WTC11 (cell line): ENCODE measurements at regions not wholly inside any gene's neighbourhood (a gene's known extent, or its start where the extent isn't known, plus 50 kb on each side); places are given as distances from the start of the nearest gene placed in this dataset.

ENCODE experiments used
- ATAC-seq: fragments of 200-7000 bp; cut with Tn5 transposase; 2 replicates; pipeline ENCODE4 v1.10.0; 2021; ENCODE audit warnings: mild to moderate bottlenecking, moderate library complexity
- CTCF ChIA-PET: fragments of 300-600 bp; sonication (Branson Sonifier 250); formaldehyde crosslinking; loops from one replicate; lab custom pipeline; 2021; ENCODE audit warnings: antibody characterized with exemption; lab: Charles Lee
- POLR2A ChIA-PET: fragments of 350-600 bp; sonication (Branson Sonifier 250); formaldehyde crosslinking; loops from one replicate; lab custom pipeline; 2021; ENCODE audit warnings: antibody characterized with exemption; lab: Charles Lee
- DNase-seq: peaks from one replicate; pipeline ENCODE4 v3.0.0; 2021; ENCODE audit warnings: low spot score
- H3K27ac Mint-ChIP-seq: 2 replicates; pipeline ENCODE4 v1.8.0; 2021; ENCODE audit warnings: mixed read lengths
- H3K27me3 Mint-ChIP-seq: 2 replicates; pipeline ENCODE4 v1.8.0; 2021; ENCODE audit warnings: low read depth, mild to moderate bottlenecking, moderate library complexity, mixed read lengths
- H3K36me3 Mint-ChIP-seq: 2 replicates; pipeline ENCODE4 v1.8.0; 2021; ENCODE audit warnings: mixed read lengths
- H3K4me1 Mint-ChIP-seq: 2 replicates; pipeline ENCODE4 v1.8.0; 2022; ENCODE audit warnings: mixed read lengths
- H3K4me3 Mint-ChIP-seq: 2 replicates; pipeline ENCODE4 v1.8.0; 2021; ENCODE audit warnings: mild to moderate bottlenecking, moderate library complexity, mixed read lengths
- H3K9me3 Mint-ChIP-seq: 2 replicates; pipeline ENCODE4 v1.8.0; 2021; ENCODE audit warnings: mixed read lengths
- ESRRA ChIP-seq: sonication (generic); formaldehyde crosslinking; IDR thresholded peaks from 2 replicates; pipeline ENCODE4 v1.8.1; 2022; ENCODE audit warnings: mild to moderate bottlenecking, missing genetic modification reagents, borderline replicate concordance
- FOXP4 ChIP-seq: sonication (generic); formaldehyde crosslinking; IDR thresholded peaks from 2 replicates; pipeline ENCODE4 v1.8.0; 2022; ENCODE audit warnings: mild to moderate bottlenecking, missing genetic modification reagents
- GTF2I ChIP-seq: fragments of 250-450 bp; sonication (Bioruptor Pico); conservative IDR thresholded peaks from 2 replicates; pipeline ENCODE4 v1.4.0; 2021; ENCODE audit warnings: mild to moderate bottlenecking
- HMGA2 ChIP-seq: fragments of 250-450 bp; sonication (Bioruptor Pico); IDR thresholded peaks from 2 replicates; pipeline ENCODE4 v1.4.0; 2021; ENCODE audit warnings: mild to moderate bottlenecking, moderate library complexity
- IRF2 ChIP-seq: sonication (generic); formaldehyde crosslinking; IDR thresholded peaks from 2 replicates; pipeline ENCODE4 v1.8.0; 2022; ENCODE audit warnings: low read depth, missing genetic modification reagents, borderline replicate concordance
- MYBL2 ChIP-seq: sonication (generic); formaldehyde crosslinking; IDR thresholded peaks from 2 replicates; pipeline ENCODE4 v1.8.1; 2023; ENCODE audit warnings: mild to moderate bottlenecking, moderate library complexity, missing genetic modification reagents
- PRDM15 ChIP-seq: sonication (generic); formaldehyde crosslinking; IDR thresholded peaks from 2 replicates; pipeline ENCODE4 v1.8.0; 2022; ENCODE audit warnings: missing genetic modification reagents
- TEAD4 ChIP-seq: sonication (generic); formaldehyde crosslinking; IDR thresholded peaks from 2 replicates; pipeline ENCODE4 v1.8.0; 2022; ENCODE audit warnings: mild to moderate bottlenecking, missing genetic modification reagents
- ZBTB43 ChIP-seq: sonication (generic); formaldehyde crosslinking; IDR thresholded peaks from 2 replicates; pipeline ENCODE4 v1.8.1; 2023; ENCODE audit warnings: mild to moderate bottlenecking, missing genetic modification reagents
- ZNF317 ChIP-seq: sonication (generic); formaldehyde crosslinking; IDR thresholded peaks from 2 replicates; pipeline ENCODE4 v1.8.1; 2023; ENCODE audit warnings: low read depth, mild to moderate bottlenecking, moderate library complexity, missing genetic modification reagents, borderline replicate concordance
- ZNF416 ChIP-seq: fragments of 250-450 bp; sonication (Bioruptor Pico); IDR thresholded peaks from 2 replicates; pipeline ENCODE4 v1.9.0; 2021; ENCODE audit warnings: mild to moderate bottlenecking, inconsistent platforms
- ZNF423 ChIP-seq: fragments of 250-450 bp; sonication (Bioruptor Pico); IDR thresholded peaks from 2 replicates; pipeline ENCODE4 v2.1.2; 2022; ENCODE audit warnings: mild to moderate bottlenecking, moderate library complexity
- ZNF512 ChIP-seq: sonication (generic); formaldehyde crosslinking; IDR thresholded peaks from 2 replicates; pipeline ENCODE4 v1.8.1; 2022; ENCODE audit warnings: missing genetic modification reagents, borderline replicate concordance
- ZNF671 ChIP-seq: fragments of 250-450 bp; sonication (Bioruptor Pico); IDR thresholded peaks from 2 replicates; pipeline ENCODE4 v1.8.0; 2021; ENCODE audit warnings: mild to moderate bottlenecking
- TF ChIP-seq, protein P1 (sequence below): fragments of 250-450 bp; sonication (Bioruptor Pico); IDR thresholded peaks from 2 replicates; pipeline ENCODE4 v2.1.2; 2022; ENCODE audit warnings: mild to moderate bottlenecking, moderate library complexity

- TF ChIP-seq ZNF671 (no peak), IRF2 (CRISPR knock-in tag) (no peak), TEAD4 (no peak), FOXP4 (no peak)
- TF ChIP-seq, all 79 proteins: peak for 0
Measured at GRCh38 chr2:217740178-217740577, 262.6 kb downstream of the TNS1 start (continued).

GRCh38 chr2:217739741-217740140, 263.1 kb downstream of the TNS1 start:
- CTCF ChIA-PET, result interaction anchor here (2.7 kb wide), 1 partner anchor 17 kb away, joined by 12 read pairs; no protein-coding TSS in a partner anchor

More at GRCh38 chr2:217739741-217740140, 263.1 kb downstream of the TNS1 start:
- DNase-seq (no peak), ATAC-seq (no peak)
- Mint-ChIP-seq H3K4me1 (peaks cover 5% of the 10 kb centered on the region; the same call in 1 of the 2 replicates), H3K27me3 (no peaks in the 10 kb centered on the region), H3K27ac (no peak overlapping the region), H3K36me3 (no peaks in the 10 kb centered on the region), H3K4me3 (no peak overlapping the region), H3K9me3 (no peaks in the 10 kb centered on the region)
- POLR2A ChIA-PET, result no interaction called here
- TF ChIP-seq HMGA2 (CRISPR knock-in tag) (no peak), ZNF423 (CRISPR knock-in tag) (no peak), ZNF512 (CRISPR knock-in tag) (no peak), GTF2I (no peak), MYBL2 (CRISPR knock-in tag) (no peak), PRDM15 (CRISPR knock-in tag) (no peak), ZNF317 (no peak), ZBTB43 (CRISPR knock-in tag) (no peak), ZNF416 (CRISPR knock-in tag) (no peak), ESRRA (CRISPR knock-in tag) (no peak)
- TF ChIP-seq, protein P1, sequence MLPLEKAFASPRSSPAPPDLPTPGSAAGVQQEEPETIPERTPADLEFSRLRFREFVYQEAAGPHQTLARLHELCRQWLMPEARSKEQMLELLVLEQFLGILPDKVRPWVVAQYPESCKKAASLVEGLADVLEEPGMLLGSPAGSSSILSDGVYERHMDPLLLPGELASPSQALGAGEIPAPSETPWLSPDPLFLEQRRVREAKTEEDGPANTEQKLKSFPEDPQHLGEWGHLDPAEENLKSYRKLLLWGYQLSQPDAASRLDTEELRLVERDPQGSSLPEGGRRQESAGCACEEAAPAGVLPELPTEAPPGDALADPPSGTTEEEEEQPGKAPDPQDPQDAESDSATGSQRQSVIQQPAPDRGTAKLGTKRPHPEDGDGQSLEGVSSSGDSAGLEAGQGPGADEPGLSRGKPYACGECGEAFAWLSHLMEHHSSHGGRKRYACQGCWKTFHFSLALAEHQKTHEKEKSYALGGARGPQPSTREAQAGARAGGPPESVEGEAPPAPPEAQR (CRISPR knock-in tag), result no peak
